ENCODE measurements at regions not wholly inside any gene's neighbourhood (a gene's known extent, or its start where the extent isn't known, plus 50 kb on each side); places are given as distances from the start of the nearest gene placed in this dataset.

DNA sequence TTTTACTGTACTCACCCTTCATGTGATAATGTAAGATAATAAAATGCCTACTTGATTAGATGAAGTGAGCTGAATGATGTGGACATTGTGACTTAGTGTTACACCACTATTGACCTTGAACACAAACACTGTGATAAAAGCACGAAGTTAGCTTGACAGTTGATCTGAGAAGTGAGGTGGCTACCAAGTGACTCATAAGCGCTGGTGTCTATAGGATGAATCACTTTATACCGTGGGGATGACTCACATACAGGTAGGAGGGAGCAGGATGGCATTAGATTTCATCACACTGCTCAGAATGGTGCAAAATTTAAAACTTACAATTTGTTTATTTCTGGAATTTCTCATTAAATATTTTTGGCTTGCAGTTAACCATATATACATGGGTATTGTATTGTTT lies 174.7 kb upstream of the CNTN3 start:
- DNase-seq (peak in 1 of 4 donors; percentile 12), ATAC-seq (no peak)
- Histone ChIP-seq H3K27me3 (no peaks in the 10 kb centered on the region), H3K27ac (no peak overlapping the region), H3K36me3 (replicated peaks in 1 of 2; ENCODE audit: insufficient read depth in 1 of 2, low read depth in 2 of 2) (no peaks in the 10 kb centered on the region), H3K4me3 (no peak overlapping the region), H3K4me1 (no peaks in the 10 kb centered on the region), H3K9me3 (peaks cover 0 to 5% (median 0%) of the 10 kb centered on the region in 3 donors)
- intact Hi-C loops (cut with DNase I), result no loop called here
- WGBS, 2 donors, result 32 to 33% methylated on average over 3 of the region's 3 CpGs
- TF ChIP-seq POLR2A (IDR thresholded peaks at IDR 0.05), result no peak
- TF ChIP-seq, protein P1, sequence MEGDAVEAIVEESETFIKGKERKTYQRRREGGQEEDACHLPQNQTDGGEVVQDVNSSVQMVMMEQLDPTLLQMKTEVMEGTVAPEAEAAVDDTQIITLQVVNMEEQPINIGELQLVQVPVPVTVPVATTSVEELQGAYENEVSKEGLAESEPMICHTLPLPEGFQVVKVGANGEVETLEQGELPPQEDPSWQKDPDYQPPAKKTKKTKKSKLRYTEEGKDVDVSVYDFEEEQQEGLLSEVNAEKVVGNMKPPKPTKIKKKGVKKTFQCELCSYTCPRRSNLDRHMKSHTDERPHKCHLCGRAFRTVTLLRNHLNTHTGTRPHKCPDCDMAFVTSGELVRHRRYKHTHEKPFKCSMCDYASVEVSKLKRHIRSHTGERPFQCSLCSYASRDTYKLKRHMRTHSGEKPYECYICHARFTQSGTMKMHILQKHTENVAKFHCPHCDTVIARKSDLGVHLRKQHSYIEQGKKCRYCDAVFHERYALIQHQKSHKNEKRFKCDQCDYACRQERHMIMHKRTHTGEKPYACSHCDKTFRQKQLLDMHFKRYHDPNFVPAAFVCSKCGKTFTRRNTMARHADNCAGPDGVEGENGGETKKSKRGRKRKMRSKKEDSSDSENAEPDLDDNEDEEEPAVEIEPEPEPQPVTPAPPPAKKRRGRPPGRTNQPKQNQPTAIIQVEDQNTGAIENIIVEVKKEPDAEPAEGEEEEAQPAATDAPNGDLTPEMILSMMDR (IDR thresholded peaks at IDR 0.05), result no peak

DNA sequence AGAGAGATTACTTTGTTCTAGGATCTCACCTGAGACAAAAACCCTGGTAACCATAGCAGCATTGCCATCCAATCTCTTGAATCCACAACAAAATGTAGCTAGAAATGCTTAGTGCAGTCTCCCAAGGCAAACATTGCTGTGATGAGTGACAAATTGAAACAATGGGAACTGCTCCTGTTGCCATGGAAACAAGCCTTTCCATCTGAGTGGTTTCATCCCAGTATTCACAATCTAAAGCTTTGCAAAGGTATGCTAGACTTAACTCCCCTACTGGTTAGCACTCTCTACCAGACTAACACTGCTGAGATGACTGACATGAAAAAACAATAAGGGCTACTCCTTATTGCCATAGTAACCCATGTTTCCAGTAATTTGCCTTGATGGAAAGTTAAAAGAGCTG lies 172.6 kb upstream of the CNTN3 start:
- no peak for TF ChIP-seq POLR2A (IDR thresholded peaks at IDR 0.05)
- TF ChIP-seq, protein P1 (IDR thresholded peaks at IDR 0.05), result no peak
- H3K9me3 ChIP-seq, result no peaks in the 10 kb centered on the region
- no peak for ATAC-seq
- DNase-seq, result no peak
- no peak overlapping the region for H3K4me3 ChIP-seq
- no peaks in the 10 kb centered on the region for H3K27me3 ChIP-seq
- no peak overlapping the region for H3K27ac ChIP-seq
- H3K4me1 ChIP-seq, result no peaks in the 10 kb centered on the region
- intact Hi-C loops (cut with DNase I), result no loop called here
- H3K36me3 ChIP-seq (replicated peaks in 1 of 2; ENCODE audit: insufficient read depth in 1 of 2, low read depth in 2 of 2), result no peaks in the 10 kb centered on the region

DNA sequence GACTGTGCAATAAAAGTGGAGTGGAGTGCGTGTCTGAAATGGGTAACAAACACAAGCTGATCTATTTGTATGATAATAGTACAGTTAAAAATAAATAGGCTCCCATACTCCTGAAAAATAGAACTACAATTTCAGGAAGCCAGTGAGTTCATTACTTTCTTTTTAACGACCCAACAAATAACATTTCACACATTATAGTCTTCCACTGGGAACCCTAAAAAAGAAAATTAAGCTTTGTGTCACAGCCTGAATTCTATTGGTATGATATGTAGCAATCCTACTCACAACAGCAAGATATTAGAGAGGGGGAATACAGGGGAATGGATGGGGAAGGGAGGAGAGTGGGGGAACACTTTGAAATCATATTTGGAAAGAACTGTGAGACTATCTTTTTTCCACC lies 156.9 kb upstream of the CNTN3 start:
- no peak for DNase-seq
- 55 to 67% methylated on average over 2 of the region's 2 CpGs for WGBS, 2 donors
- no peaks in the 10 kb centered on the region for H3K27me3 ChIP-seq
- ATAC-seq, result no peak
- no peaks in the 10 kb centered on the region for H3K4me1 ChIP-seq
- H3K27ac ChIP-seq, result no peak overlapping the region
- intact Hi-C loops (cut with DNase I), result no loop called here
- TF ChIP-seq, protein P1 (IDR thresholded peaks at IDR 0.05), result no peak
- TF ChIP-seq POLR2A (IDR thresholded peaks at IDR 0.05), result no peak
- no peaks in the 10 kb centered on the region for H3K36me3 ChIP-seq (replicated peaks in 1 of 2; ENCODE audit: insufficient read depth in 1 of 2, low read depth in 2 of 2)
- H3K9me3 ChIP-seq, result no peaks in the 10 kb centered on the region
- no peak overlapping the region for H3K4me3 ChIP-seq

DNA sequence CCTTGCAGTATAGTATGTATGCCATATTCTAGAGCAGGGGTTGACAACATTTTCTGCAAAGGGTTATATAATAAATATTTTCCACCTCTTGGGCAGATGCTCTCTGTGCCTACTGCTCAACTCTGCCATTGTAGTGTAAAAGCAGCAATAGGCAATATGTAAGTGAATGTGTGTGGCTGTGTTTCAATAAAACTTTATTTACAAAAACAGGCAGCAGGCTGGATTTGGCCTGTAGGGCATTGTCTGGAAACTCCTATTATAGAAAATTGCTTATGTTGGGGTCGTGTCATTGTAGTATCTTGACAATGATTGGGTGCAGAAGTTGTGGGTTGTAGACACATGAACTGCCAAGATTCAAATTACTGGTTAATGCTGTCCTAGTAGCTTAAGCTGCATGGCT lies 153.6 kb upstream of the CNTN3 start:
- no peak for TF ChIP-seq POLR2A (IDR thresholded peaks at IDR 0.05)
- TF ChIP-seq, protein P1 (IDR thresholded peaks at IDR 0.05), result no peak
- DNase-seq, result no peak
- Histone ChIP-seq H3K27ac (no peak overlapping the region), H3K36me3 (replicated peaks in 1 of 2; ENCODE audit: insufficient read depth in 1 of 2, low read depth in 2 of 2) (no peaks in the 10 kb centered on the region), H3K4me1 (no peaks in the 10 kb centered on the region), H3K9me3 (no peaks in the 10 kb centered on the region), H3K4me3 (no peak overlapping the region), H3K27me3 (no peaks in the 10 kb centered on the region)
- WGBS, 2 donors, result 13 to 35% methylated on average over 1 of the region's 1 CpG
- ATAC-seq, result no peak
- intact Hi-C loops (cut with DNase I), result no loop called here

DNA sequence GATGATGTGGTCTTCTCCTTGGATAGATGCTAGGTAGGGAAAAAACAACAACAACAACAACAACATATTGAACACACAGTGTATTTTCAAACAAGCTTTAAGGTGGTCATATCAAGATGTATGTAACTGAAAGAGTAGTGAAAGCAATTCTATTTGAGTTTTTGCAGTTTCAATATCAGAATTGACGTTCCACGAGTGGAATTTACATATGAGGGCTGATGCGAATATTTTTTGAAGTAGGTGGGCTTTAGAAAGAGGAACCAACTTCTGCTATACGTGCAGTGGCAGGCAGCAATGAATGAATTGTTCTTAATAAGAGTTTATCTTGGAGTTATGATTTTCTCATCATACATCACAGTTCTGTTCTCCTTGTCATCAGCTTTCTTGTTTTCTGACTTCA lies 151.9 kb upstream of the CNTN3 start:
- TF ChIP-seq POLR2A (IDR thresholded peaks at IDR 0.05), result no peak
- TF ChIP-seq, protein P1 (IDR thresholded peaks at IDR 0.05), result no peak
- DNase-seq (no peak), ATAC-seq (no peak)
- Histone ChIP-seq H3K9me3 (no peaks in the 10 kb centered on the region), H3K27ac (no peak overlapping the region), H3K4me1 (no peaks in the 10 kb centered on the region), H3K36me3 (replicated peaks in 1 of 2; ENCODE audit: insufficient read depth in 1 of 2, low read depth in 2 of 2) (no peaks in the 10 kb centered on the region), H3K27me3 (no peaks in the 10 kb centered on the region), H3K4me3 (no peak overlapping the region)
- 51% methylated on average over 4 of the region's 4 CpGs for WGBS, 2 donors
- intact Hi-C loops (cut with DNase I), result no loop called here

Data from body of pancreas (tissue), 4 donors.